ENCODE measurements at regions not wholly inside any gene's neighbourhood (a gene's known extent, or its start where the extent isn't known, plus 50 kb on each side); places are given as distances from the start of the nearest gene placed in this dataset.
"Not testable (repeated sequence)": the region's sequence is repeated elsewhere in the genome, so short reads cannot be mapped to it uniquely, and the experiment has no call there.

GRCh38 chr6:74596588-74596987 is 609.3 kb downstream of the COL12A1 start:
- no peaks in the 10 kb centered on the region for H3K36me3 Mint-ChIP-seq
- POLR2A ChIA-PET: no interaction called here
- no peak for DNase-seq
- peaks cover 4% of the 10 kb centered on the region for H3K9me3 Mint-ChIP-seq
- H3K4me1 Mint-ChIP-seq (ENCODE audit: low read depth): no peaks in the 10 kb centered on the region
- intact Hi-C loops (cut with micrococcal nuclease): no loop called here
- no peak overlapping the region for H3K27ac Mint-ChIP-seq
- CTCF ChIA-PET: no interaction called here
- no peaks in the 10 kb centered on the region for H3K27me3 Mint-ChIP-seq
- no peak overlapping the region for H3K4me3 Mint-ChIP-seq

GRCh38 chr6:74594350-74594749 is 611.5 kb downstream of the COL12A1 start:
- intact Hi-C loops (cut with micrococcal nuclease); H3K4me3 Mint-ChIP-seq; H3K27me3 Mint-ChIP-seq; H3K27ac Mint-ChIP-seq; POLR2A ChIA-PET; H3K4me1 Mint-ChIP-seq (ENCODE audit: low read depth); DNase-seq; H3K9me3 Mint-ChIP-seq; H3K36me3 Mint-ChIP-seq; CTCF ChIA-PET: not testable (repeated sequence)

- Mint-ChIP-seq H3K9me3 (peaks cover 4% of the 10 kb centered on the region), H3K27me3 (no peaks in the 10 kb centered on the region), H3K4me1 (ENCODE audit: low read depth) (no peaks in the 10 kb centered on the region), H3K27ac (no peak overlapping the region), H3K4me3 (no peak overlapping the region), H3K36me3 (no peaks in the 10 kb centered on the region)
- ChIA-PET POLR2A (no interaction called here), CTCF (no interaction called here)
- intact Hi-C loops (cut with micrococcal nuclease): no loop called here
- no peak for DNase-seq
These were observed 617.6 kb downstream of the COL12A1 start for GRCh38 chr6:74588094-74588832.

- no peaks in the 10 kb centered on the region for H3K4me1 Mint-ChIP-seq (ENCODE audit: low read depth)
- ChIA-PET POLR2A (no interaction called here), CTCF (no interaction called here)
- intact Hi-C loops (cut with micrococcal nuclease): no loop called here
- no peak for DNase-seq
- H3K36me3 Mint-ChIP-seq: no peaks in the 10 kb centered on the region
- no peak overlapping the region for H3K4me3 Mint-ChIP-seq
- H3K27ac Mint-ChIP-seq: no peak overlapping the region
- no peaks in the 10 kb centered on the region for H3K27me3 Mint-ChIP-seq
- no peaks in the 10 kb centered on the region for H3K9me3 Mint-ChIP-seq
These were observed 618.5 kb downstream of the COL12A1 start for GRCh38 chr6:74587386-74587785.

GRCh38 chr6:74585753-74586152 is 620.1 kb downstream of the COL12A1 start:
- no peaks in the 10 kb centered on the region for H3K4me1 Mint-ChIP-seq (ENCODE audit: low read depth)
- H3K36me3 Mint-ChIP-seq: no peaks in the 10 kb centered on the region
- H3K9me3 Mint-ChIP-seq: no peaks in the 10 kb centered on the region
- POLR2A ChIA-PET: no interaction called here
- intact Hi-C loops (cut with micrococcal nuclease): no loop called here
- CTCF ChIA-PET: no interaction called here
- no peaks in the 10 kb centered on the region for H3K27me3 Mint-ChIP-seq
- H3K27ac Mint-ChIP-seq: no peak overlapping the region
- DNase-seq: no peak
- H3K4me3 Mint-ChIP-seq: no peak overlapping the region

GRCh38 chr6:74581681-74582080 is 624.2 kb downstream of the COL12A1 start:
- Mint-ChIP-seq H3K27ac (no peak overlapping the region), H3K27me3 (no peaks in the 10 kb centered on the region), H3K9me3 (no peaks in the 10 kb centered on the region), H3K4me3 (no peak overlapping the region), H3K36me3 (no peaks in the 10 kb centered on the region), H3K4me1 (ENCODE audit: low read depth) (no peaks in the 10 kb centered on the region)
- no peak for DNase-seq
- intact Hi-C loops (cut with micrococcal nuclease): no loop called here
- ChIA-PET CTCF (no interaction called here), POLR2A (no interaction called here)

GRCh38 chr6:74579794-74580193 is 626.1 kb downstream of the COL12A1 start:
- no peak overlapping the region for H3K27ac Mint-ChIP-seq
- no peak overlapping the region for H3K4me3 Mint-ChIP-seq
- H3K4me1 Mint-ChIP-seq (ENCODE audit: low read depth): no peaks in the 10 kb centered on the region
- H3K27me3 Mint-ChIP-seq: no peaks in the 10 kb centered on the region
- ChIA-PET POLR2A (no interaction called here), CTCF (no interaction called here)
- H3K9me3 Mint-ChIP-seq: no peaks in the 10 kb centered on the region
- no peak for DNase-seq
- H3K36me3 Mint-ChIP-seq: no peaks in the 10 kb centered on the region
- intact Hi-C loops (cut with micrococcal nuclease): loop anchor here (10.0 kb wide), 1 partner anchor 625 kb away; the partner anchor contains the start of gene COL12A1

GRCh38 chr6:74579047-74579446 is 626.8 kb downstream of the COL12A1 start:
- intact Hi-C loops (cut with micrococcal nuclease): loop anchor here (10.0 kb wide), 1 partner anchor 626 kb away; the partner anchor contains the start of gene COL12A1
- H3K36me3 Mint-ChIP-seq: no peaks in the 10 kb centered on the region
- POLR2A ChIA-PET: no interaction called here
- DNase-seq: no peak
- CTCF ChIA-PET: no interaction called here
- no peak overlapping the region for H3K4me3 Mint-ChIP-seq
- H3K27ac Mint-ChIP-seq: no peak overlapping the region
- no peaks in the 10 kb centered on the region for H3K27me3 Mint-ChIP-seq
- no peaks in the 10 kb centered on the region for H3K4me1 Mint-ChIP-seq (ENCODE audit: low read depth)
- no peaks in the 10 kb centered on the region for H3K9me3 Mint-ChIP-seq

- ChIA-PET POLR2A (no interaction called here), CTCF (no interaction called here)
- H3K9me3 Mint-ChIP-seq: no peaks in the 10 kb centered on the region
- no peak overlapping the region for H3K27ac Mint-ChIP-seq
- H3K36me3 Mint-ChIP-seq: no peaks in the 10 kb centered on the region
- H3K27me3 Mint-ChIP-seq: no peaks in the 10 kb centered on the region
- H3K4me3 Mint-ChIP-seq: no peak overlapping the region
- H3K4me1 Mint-ChIP-seq (ENCODE audit: low read depth): no peaks in the 10 kb centered on the region
- intact Hi-C loops (cut with micrococcal nuclease): loop anchor here (10.0 kb wide), 1 partner anchor 626 kb away; the partner anchor contains the start of gene COL12A1
- no peak for DNase-seq
These were observed 627.5 kb downstream of the COL12A1 start for GRCh38 chr6:74578339-74578738.

GRCh38 chr6:74577619-74578018 is 628.2 kb downstream of the COL12A1 start:
- intact Hi-C loops (cut with micrococcal nuclease): loop anchor here (10.0 kb wide), 1 partner anchor 627 kb away; the partner anchor contains the start of gene COL12A1
- no peak overlapping the region for H3K4me3 Mint-ChIP-seq
- no peaks in the 10 kb centered on the region for H3K27me3 Mint-ChIP-seq
- H3K4me1 Mint-ChIP-seq (ENCODE audit: low read depth): no peaks in the 10 kb centered on the region
- CTCF ChIA-PET: no interaction called here
- POLR2A ChIA-PET: no interaction called here
- no peak for DNase-seq
- no peak overlapping the region for H3K27ac Mint-ChIP-seq
- no peaks in the 10 kb centered on the region for H3K36me3 Mint-ChIP-seq
- H3K9me3 Mint-ChIP-seq: no peaks in the 10 kb centered on the region

- ChIA-PET CTCF (interaction anchor here (1.1 kb wide), 1 partner anchor 637 kb away, joined by 3 read pairs; no protein-coding TSS in a partner anchor), POLR2A (no interaction called here)
- H3K9me3 Mint-ChIP-seq: no peaks in the 10 kb centered on the region
- DNase-seq: no peak
- intact Hi-C loops (cut with micrococcal nuclease): loop anchor here (10.0 kb wide), 1 partner anchor 630 kb away; the partner anchor contains the start of gene COL12A1
- no peaks in the 10 kb centered on the region for H3K27me3 Mint-ChIP-seq
- no peaks in the 10 kb centered on the region for H3K36me3 Mint-ChIP-seq
- H3K4me3 Mint-ChIP-seq: no peak overlapping the region
- H3K27ac Mint-ChIP-seq: no peak overlapping the region
- no peaks in the 10 kb centered on the region for H3K4me1 Mint-ChIP-seq (ENCODE audit: low read depth)
These were observed 631.1 kb downstream of the COL12A1 start for GRCh38 chr6:74574794-74575193.

- no peaks in the 10 kb centered on the region for H3K9me3 Mint-ChIP-seq
- no peaks in the 10 kb centered on the region for H3K36me3 Mint-ChIP-seq
- intact Hi-C loops (cut with micrococcal nuclease): loop anchor here (10.0 kb wide), 1 partner anchor 631 kb away; the partner anchor contains the start of gene COL12A1
- H3K4me3 Mint-ChIP-seq: no peak overlapping the region
- H3K4me1 Mint-ChIP-seq (ENCODE audit: low read depth): no peaks in the 10 kb centered on the region
- H3K27ac Mint-ChIP-seq: no peak overlapping the region
- DNase-seq: no peak
- no peaks in the 10 kb centered on the region for H3K27me3 Mint-ChIP-seq
- CTCF ChIA-PET: no interaction called here
- POLR2A ChIA-PET: no interaction called here
These were observed 632.2 kb downstream of the COL12A1 start for GRCh38 chr6:74573613-74574012.

- Mint-ChIP-seq H3K27me3 (no peaks in the 10 kb centered on the region), H3K9me3 (no peaks in the 10 kb centered on the region), H3K27ac (no peak overlapping the region), H3K4me3 (no peak overlapping the region), H3K36me3 (no peaks in the 10 kb centered on the region), H3K4me1 (ENCODE audit: low read depth) (no peaks in the 10 kb centered on the region)
- no peak for DNase-seq
- CTCF ChIA-PET: no interaction called here
- intact Hi-C loops (cut with micrococcal nuclease): loop anchor here (10.0 kb wide), 1 partner anchor 635 kb away; the partner anchor contains the start of gene COL12A1
- POLR2A ChIA-PET: no interaction called here
These were observed 635.8 kb downstream of the COL12A1 start for GRCh38 chr6:74570044-74570443.

All from activated CD4-positive, alpha-beta memory T cell treated with anti-CD3 and anti-CD28 coated beads for 36 hours (primary cell).